OCI-LY1 (cell line): ENCODE measurements at regions not wholly inside any gene's neighbourhood (a gene's known extent, or its start where the extent isn't known, plus 50 kb on each side); places are given as distances from the start of the nearest gene placed in this dataset.

ENCODE experiments used
- H2AFZ ChIP-seq: fragments of 200-600 bp; sonication (generic), shearing (Covaris generic); 2 replicates; pipeline ENCODE4 v1.6.0; 2014; ENCODE audit warnings: antibody characterized with exemption, mild to moderate bottlenecking, low read length
- H3F3A ChIP-seq: fragments of 200-600 bp; sonication (generic), shearing (Covaris generic); 2 replicates; pipeline ENCODE4 v1.6.0; 2014; ENCODE audit warnings: mild to moderate bottlenecking, antibody characterized with exemption, low read length, moderate library complexity; ENCODE audit not compliant: insufficient read depth
- H3K27ac ChIP-seq: fragments of 200-600 bp; sonication (generic); 2 replicates; pipeline ENCODE4 v1.5.1; 2014; ENCODE audit warnings: low read length, mixed run types, mild to moderate bottlenecking, low read depth; ENCODE audit not compliant: poor library complexity, severe bottlenecking
- H3K27me3 ChIP-seq: fragments of 200-600 bp; sonication (generic); 2 replicates; pipeline ENCODE4 v1.6.0; 2014; ENCODE audit warnings: antibody characterized with exemption, mild to moderate bottlenecking, low read length, moderate library complexity; ENCODE audit not compliant: insufficient read depth
- H3K36me3 ChIP-seq: fragments of 200-600 bp; sonication (generic); 2 replicates; pipeline ENCODE4 v1.6.1; 2014; ENCODE audit warnings: mild to moderate bottlenecking, antibody characterized with exemption, low read length, moderate library complexity, mixed read lengths; ENCODE audit not compliant: insufficient read depth
- H3K4me1 ChIP-seq: fragments of 200-600 bp; sonication (generic); 2 replicates; pipeline ENCODE4 v1.5.1; 2014; ENCODE audit warnings: mild to moderate bottlenecking, low read length, moderate library complexity; ENCODE audit not compliant: insufficient read depth, severe bottlenecking
- H3K4me2 ChIP-seq: fragments of 200-600 bp; sonication (generic), shearing (Covaris generic); 2 replicates; pipeline ENCODE4 v1.6.1; 2014; ENCODE audit warnings: low read length
- H3K4me3 ChIP-seq: fragments of 200-600 bp; sonication (generic); 2 replicates; pipeline ENCODE4 v1.5.1; 2014; ENCODE audit warnings: low read length, low read depth, mild to moderate bottlenecking, mixed read lengths; ENCODE audit not compliant: poor library complexity, severe bottlenecking
- H3K79me2 ChIP-seq: fragments of 200-600 bp; shearing (Covaris generic); 2 replicates; pipeline ENCODE4 v1.6.1; 2016; ENCODE audit warnings: mixed run types, low read length, mixed read lengths; ENCODE audit not compliant: insufficient read depth
- H3K9ac ChIP-seq: fragments of 200-600 bp; sonication (generic), shearing (Covaris generic); 2 replicates; pipeline ENCODE4 v1.6.1; 2014; ENCODE audit warnings: mild to moderate bottlenecking, low read length, mixed read lengths
- H3K9me2 ChIP-seq: fragments of 200-600 bp; sonication (generic), shearing (Covaris generic); 2 replicates; pipeline ENCODE4 v1.6.1; 2014; ENCODE audit warnings: low read depth, mild to moderate bottlenecking, low read length, mixed read lengths
- H3K9me3 ChIP-seq: fragments of 200-600 bp; shearing (Covaris generic); 2 replicates; pipeline ENCODE4 v1.6.1; 2014; ENCODE audit warnings: low read length, mixed read lengths
- H4K20me1 ChIP-seq: fragments of 200-600 bp; sonication (generic), shearing (Covaris generic); 2 replicates; pipeline ENCODE4 v1.6.0; 2016; ENCODE audit warnings: mild to moderate bottlenecking, low read length; ENCODE audit not compliant: insufficient read depth
- EZH2 ChIP-seq: fragments of 200-600 bp; sonication (generic), shearing (Covaris generic); IDR thresholded peaks from 2 replicates; pipeline ENCODE4 v1.8.0; 2017; ENCODE audit warnings: borderline replicate concordance, mixed run types, mild to moderate bottlenecking, antibody characterized with exemption, low read length, moderate library complexity, mixed read lengths
- TF ChIP-seq, protein P1 (sequence below): fragments of 200-600 bp; sonication (generic), shearing (Covaris generic); IDR thresholded peaks from 2 replicates; pipeline ENCODE4 v1.5.1; 2017; ENCODE audit warnings: mild to moderate bottlenecking, antibody characterized with exemption, low read length, moderate library complexity, mixed read lengths

DNA sequence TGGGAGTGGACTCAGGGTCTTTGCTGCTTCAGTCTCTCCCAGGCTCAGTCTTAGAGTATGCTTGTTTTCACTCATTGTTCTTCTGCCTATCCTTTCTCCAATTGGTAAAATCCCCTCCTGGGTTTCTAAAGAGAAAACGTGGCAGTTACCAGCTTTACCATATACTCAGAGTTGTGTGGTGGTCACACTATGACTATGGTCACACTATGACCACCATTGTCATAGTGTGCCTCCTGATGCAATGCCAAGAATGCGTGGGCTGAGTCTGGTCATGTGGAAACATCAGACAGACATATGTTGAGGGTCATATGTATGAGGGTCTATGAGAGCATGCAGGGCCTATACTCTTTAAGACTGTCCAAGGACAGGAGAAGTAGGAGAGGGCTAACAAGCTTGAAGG lies 326.5 kb upstream of the PRR16 start:
- Histone ChIP-seq H3K27ac (no peak overlapping the region), H2AFZ (no peak overlapping the region), H3K4me3 (no peak overlapping the region), H3K9ac (no peak overlapping the region), H3K4me1 (no peaks in the 10 kb centered on the region), H4K20me1 (no peaks in the 10 kb centered on the region), H3K9me3 (no peaks in the 10 kb centered on the region), H3K27me3 (no peaks in the 10 kb centered on the region), H3K9me2 (no peaks in the 10 kb centered on the region), H3K36me3 (no peaks in the 10 kb centered on the region), H3K79me2 (no peaks in the 10 kb centered on the region), H3K4me2 (no peak overlapping the region), H3F3A (no peaks in the 10 kb centered on the region)
- TF ChIP-seq, protein P1, sequence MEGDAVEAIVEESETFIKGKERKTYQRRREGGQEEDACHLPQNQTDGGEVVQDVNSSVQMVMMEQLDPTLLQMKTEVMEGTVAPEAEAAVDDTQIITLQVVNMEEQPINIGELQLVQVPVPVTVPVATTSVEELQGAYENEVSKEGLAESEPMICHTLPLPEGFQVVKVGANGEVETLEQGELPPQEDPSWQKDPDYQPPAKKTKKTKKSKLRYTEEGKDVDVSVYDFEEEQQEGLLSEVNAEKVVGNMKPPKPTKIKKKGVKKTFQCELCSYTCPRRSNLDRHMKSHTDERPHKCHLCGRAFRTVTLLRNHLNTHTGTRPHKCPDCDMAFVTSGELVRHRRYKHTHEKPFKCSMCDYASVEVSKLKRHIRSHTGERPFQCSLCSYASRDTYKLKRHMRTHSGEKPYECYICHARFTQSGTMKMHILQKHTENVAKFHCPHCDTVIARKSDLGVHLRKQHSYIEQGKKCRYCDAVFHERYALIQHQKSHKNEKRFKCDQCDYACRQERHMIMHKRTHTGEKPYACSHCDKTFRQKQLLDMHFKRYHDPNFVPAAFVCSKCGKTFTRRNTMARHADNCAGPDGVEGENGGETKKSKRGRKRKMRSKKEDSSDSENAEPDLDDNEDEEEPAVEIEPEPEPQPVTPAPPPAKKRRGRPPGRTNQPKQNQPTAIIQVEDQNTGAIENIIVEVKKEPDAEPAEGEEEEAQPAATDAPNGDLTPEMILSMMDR = no peak
- no peak for TF ChIP-seq EZH2

GRCh38 chr5:120139039-120139438 lies 325.1 kb upstream of the PRR16 start:
- no peaks in the 10 kb centered on the region for H3K79me2 ChIP-seq
- no peak overlapping the region for H3K9ac ChIP-seq
- TF ChIP-seq EZH2 = no peak
- TF ChIP-seq, protein P1 = no peak
- no peak overlapping the region for H3K4me2 ChIP-seq
- no peaks in the 10 kb centered on the region for H4K20me1 ChIP-seq
- H3K9me2 ChIP-seq = no peaks in the 10 kb centered on the region
- H3K27ac ChIP-seq = no peak overlapping the region
- no peaks in the 10 kb centered on the region for H3K4me1 ChIP-seq
- no peaks in the 10 kb centered on the region for H3K36me3 ChIP-seq
- H3K9me3 ChIP-seq = no peaks in the 10 kb centered on the region
- no peaks in the 10 kb centered on the region for H3F3A ChIP-seq
- no peak overlapping the region for H2AFZ ChIP-seq
- H3K27me3 ChIP-seq = no peaks in the 10 kb centered on the region
- no peak overlapping the region for H3K4me3 ChIP-seq

DNA sequence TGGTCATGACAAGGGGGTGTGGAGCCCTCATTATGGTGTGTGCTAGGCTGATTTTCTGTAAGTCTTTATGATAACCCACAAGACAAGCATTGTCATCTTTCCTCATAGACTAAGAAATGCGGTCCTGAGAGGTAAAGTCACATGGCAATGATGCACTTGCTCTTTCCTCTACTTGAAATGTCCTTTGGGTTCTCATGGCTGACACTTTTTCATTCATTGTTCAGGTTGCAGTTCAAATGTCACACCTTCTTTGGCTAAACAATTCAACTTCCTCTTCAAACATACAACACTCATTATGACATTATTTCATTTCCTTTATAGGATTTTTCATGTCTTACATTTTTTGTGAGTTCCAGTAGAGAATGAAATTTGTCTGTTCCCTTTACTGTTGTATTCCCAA lies 323.6 kb upstream of the PRR16 start:
- no peak overlapping the region for H3K9ac ChIP-seq
- H3K9me2 ChIP-seq = no peaks in the 10 kb centered on the region
- TF ChIP-seq EZH2 = no peak
- TF ChIP-seq, protein P1 = no peak
- no peak overlapping the region for H3K27ac ChIP-seq
- no peaks in the 10 kb centered on the region for H3F3A ChIP-seq
- no peaks in the 10 kb centered on the region for H3K36me3 ChIP-seq
- H3K27me3 ChIP-seq = no peaks in the 10 kb centered on the region
- no peak overlapping the region for H3K4me2 ChIP-seq
- no peaks in the 10 kb centered on the region for H3K79me2 ChIP-seq
- no peaks in the 10 kb centered on the region for H3K9me3 ChIP-seq
- no peak overlapping the region for H2AFZ ChIP-seq
- H4K20me1 ChIP-seq = no peaks in the 10 kb centered on the region
- H3K4me3 ChIP-seq = no peak overlapping the region
- no peaks in the 10 kb centered on the region for H3K4me1 ChIP-seq
